ENCODE measurements at regions not wholly inside any gene's neighbourhood (a gene's known extent, or its start where the extent isn't known, plus 50 kb on each side); places are given as distances from the start of the nearest gene placed in this dataset.

- Histone ChIP-seq H3K4me2 (ENCODE audit: low read length) (no peak overlapping the region), H3K4me3 (ENCODE audit: low read depth, low read length) (no peak overlapping the region), H3K36me3 (ENCODE audit: control insufficient read depth, insufficient read depth, low read length) (no peaks in the 10 kb centered on the region), H3K79me2 (no peaks in the 10 kb centered on the region), H3K9me3 (ENCODE audit: control insufficient read depth, low read length) (no peaks in the 10 kb centered on the region), H3K4me1 (no peaks in the 10 kb centered on the region), H2AFZ (no peak overlapping the region), H3K27me3 (ENCODE audit: control insufficient read depth, insufficient read depth, low read length) (no peaks in the 10 kb centered on the region), H3K9ac (no peak overlapping the region), H3K27ac (no peak overlapping the region)
- TF ChIP-seq CTCF (IDR thresholded peaks at IDR 0.05) = no peak
These were observed 200.6 kb downstream of the FOXL1 start for GRCh38 chr16:86778978-86779377.

GRCh38 chr16:86781046-86781445, 202.7 kb downstream of the FOXL1 start:
- Histone ChIP-seq H3K27me3 (ENCODE audit: control insufficient read depth, insufficient read depth, low read length) (no peaks in the 10 kb centered on the region), H3K4me1 (no peaks in the 10 kb centered on the region), H3K36me3 (ENCODE audit: control insufficient read depth, insufficient read depth, low read length) (no peaks in the 10 kb centered on the region), H3K27ac (no peak overlapping the region), H3K79me2 (no peaks in the 10 kb centered on the region), H3K9ac (no peak overlapping the region), H3K4me3 (ENCODE audit: low read depth, low read length) (no peak overlapping the region), H3K4me2 (ENCODE audit: low read length) (no peak overlapping the region), H3K9me3 (ENCODE audit: control insufficient read depth, low read length) (no peaks in the 10 kb centered on the region), H2AFZ (no peak overlapping the region)
- no peak for TF ChIP-seq CTCF (IDR thresholded peaks at IDR 0.05)

- TF ChIP-seq CTCF (IDR thresholded peaks at IDR 0.05) = no peak
- H3K27ac ChIP-seq = no peak overlapping the region
- H3K27me3 ChIP-seq (ENCODE audit: control insufficient read depth, insufficient read depth, low read length) = no peaks in the 10 kb centered on the region
- H3K9me3 ChIP-seq (ENCODE audit: control insufficient read depth, low read length) = no peaks in the 10 kb centered on the region
- H2AFZ ChIP-seq = no peak overlapping the region
- no peaks in the 10 kb centered on the region for H3K36me3 ChIP-seq (ENCODE audit: control insufficient read depth, insufficient read depth, low read length)
- H3K4me1 ChIP-seq = no peaks in the 10 kb centered on the region
- H3K4me3 ChIP-seq (ENCODE audit: low read depth, low read length) = no peak overlapping the region
- no peaks in the 10 kb centered on the region for H3K79me2 ChIP-seq
- H3K9ac ChIP-seq = no peak overlapping the region
- H3K4me2 ChIP-seq (ENCODE audit: low read length) = no peak overlapping the region
These were observed 205.6 kb downstream of the FOXL1 start for GRCh38 chr16:86783636-86784626.

- Histone ChIP-seq H3K4me1 (no peaks in the 10 kb centered on the region), H3K4me2 (ENCODE audit: low read length) (no peak overlapping the region), H3K36me3 (ENCODE audit: control insufficient read depth, insufficient read depth, low read length) (no peaks in the 10 kb centered on the region), H3K27ac (no peak overlapping the region), H3K27me3 (ENCODE audit: control insufficient read depth, insufficient read depth, low read length) (no peaks in the 10 kb centered on the region), H3K9me3 (ENCODE audit: control insufficient read depth, low read length) (no peaks in the 10 kb centered on the region), H3K9ac (no peak overlapping the region), H3K4me3 (ENCODE audit: low read depth, low read length) (no peak overlapping the region), H3K79me2 (no peaks in the 10 kb centered on the region), H2AFZ (no peak overlapping the region)
- no peak for TF ChIP-seq CTCF (IDR thresholded peaks at IDR 0.05)
These were observed 208.0 kb downstream of the FOXL1 start for GRCh38 chr16:86786338-86786737.

GRCh38 chr16:86786994-86787393, 208.6 kb downstream of the FOXL1 start:
- no peak overlapping the region for H3K4me2 ChIP-seq (ENCODE audit: low read length)
- H3K4me3 ChIP-seq (ENCODE audit: low read depth, low read length) = no peak overlapping the region
- H3K9ac ChIP-seq = no peak overlapping the region
- no peaks in the 10 kb centered on the region for H3K4me1 ChIP-seq
- no peak overlapping the region for H3K27ac ChIP-seq
- H3K9me3 ChIP-seq (ENCODE audit: control insufficient read depth, low read length) = no peaks in the 10 kb centered on the region
- no peaks in the 10 kb centered on the region for H3K27me3 ChIP-seq (ENCODE audit: control insufficient read depth, insufficient read depth, low read length)
- no peaks in the 10 kb centered on the region for H3K79me2 ChIP-seq
- no peak overlapping the region for H2AFZ ChIP-seq
- no peak for TF ChIP-seq CTCF (IDR thresholded peaks at IDR 0.05)
- no peaks in the 10 kb centered on the region for H3K36me3 ChIP-seq (ENCODE audit: control insufficient read depth, insufficient read depth, low read length)
